ENCODE measurements at regions not wholly inside any gene's neighbourhood (a gene's known extent, or its start where the extent isn't known, plus 50 kb on each side); places are given as distances from the start of the nearest gene placed in this dataset.

GRCh38 chr2:216784456-216784855, 75.4 kb downstream of the TNP1 start:
- Mint-ChIP-seq H3K27me3 (peaks cover 4% of the 10 kb centered on the region), H3K4me1 (no peaks in the 10 kb centered on the region), H3K27ac (peak overlapping the region in 1 of 3 donors; percentile 33), H3K4me3 (no peak overlapping the region), H3K36me3 (no peaks in the 10 kb centered on the region), H3K9me3 (peaks cover 0 to 5% (median 0%) of the 10 kb centered on the region in 7 donors)
- ATAC-seq (ENCODE audit: low read depth in 2 of 2), result no peak
- Histone ChIP-seq H3K4me3 (ENCODE audit: low read depth, low read length) (no peak overlapping the region), H3K9me3 (ENCODE audit: control insufficient read depth in 2 of 2, low read length in 2 of 2) (no peaks in the 10 kb centered on the region), H3K27me3 (ENCODE audit: control insufficient read depth, insufficient read depth, low read length) (no peaks in the 10 kb centered on the region), H3K36me3 (ENCODE audit: control insufficient read depth, insufficient read depth, low read length) (no peaks in the 10 kb centered on the region), H3K27ac (ENCODE audit: insufficient read depth, low read length, poor library complexity, severe bottlenecking) (no peak overlapping the region), H3K4me1 (ENCODE audit: control insufficient read depth, insufficient read depth, low read length, poor library complexity, severe bottlenecking) (no peaks in the 10 kb centered on the region)
- DNase-seq, result no peak

DNA sequence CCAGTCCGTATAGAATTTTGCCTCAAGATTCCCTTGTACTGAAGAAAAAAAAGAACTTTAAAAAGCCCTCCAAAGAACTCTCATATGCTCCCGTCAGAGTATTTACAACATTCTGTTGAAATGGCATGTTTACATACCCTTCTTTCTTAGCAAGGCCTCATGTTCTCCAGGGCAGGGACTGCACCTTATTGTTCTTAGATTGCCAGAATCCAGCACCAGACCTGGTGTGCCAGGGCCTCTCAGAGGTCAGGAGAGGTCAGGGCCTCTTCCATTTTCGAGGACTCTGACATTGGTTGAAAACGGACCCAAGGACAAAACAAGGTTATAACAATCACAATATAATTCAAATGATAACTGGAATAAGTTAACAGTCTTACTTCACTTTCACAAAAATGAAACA, 78.2 kb downstream of the TNP1 start:
- Mint-ChIP-seq H3K36me3 (no peaks in the 10 kb centered on the region), H3K27ac (no peak overlapping the region), H3K4me1 (no peaks in the 10 kb centered on the region), H3K9me3 (peaks cover 0 to 5% (median 0%) of the 10 kb centered on the region in 7 donors), H3K27me3 (peaks cover 4% of the 10 kb centered on the region), H3K4me3 (no peak overlapping the region)
- ATAC-seq (ENCODE audit: low read depth in 2 of 2) (no peak), DNase-seq (no peak)
- H3K4me3 ChIP-seq (ENCODE audit: low read depth, low read length), result no peak overlapping the region
- no peak overlapping the region for H3K27ac ChIP-seq (ENCODE audit: insufficient read depth, low read length, poor library complexity, severe bottlenecking)
- H3K9me3 ChIP-seq (ENCODE audit: control insufficient read depth in 2 of 2, low read length in 2 of 2), result no peaks in the 10 kb centered on the region
- no peaks in the 10 kb centered on the region for H3K4me1 ChIP-seq (ENCODE audit: control insufficient read depth, insufficient read depth, low read length, poor library complexity, severe bottlenecking)
- H3K36me3 ChIP-seq (ENCODE audit: control insufficient read depth, insufficient read depth, low read length), result no peaks in the 10 kb centered on the region
- no peaks in the 10 kb centered on the region for H3K27me3 ChIP-seq (ENCODE audit: control insufficient read depth, insufficient read depth, low read length)

DNA sequence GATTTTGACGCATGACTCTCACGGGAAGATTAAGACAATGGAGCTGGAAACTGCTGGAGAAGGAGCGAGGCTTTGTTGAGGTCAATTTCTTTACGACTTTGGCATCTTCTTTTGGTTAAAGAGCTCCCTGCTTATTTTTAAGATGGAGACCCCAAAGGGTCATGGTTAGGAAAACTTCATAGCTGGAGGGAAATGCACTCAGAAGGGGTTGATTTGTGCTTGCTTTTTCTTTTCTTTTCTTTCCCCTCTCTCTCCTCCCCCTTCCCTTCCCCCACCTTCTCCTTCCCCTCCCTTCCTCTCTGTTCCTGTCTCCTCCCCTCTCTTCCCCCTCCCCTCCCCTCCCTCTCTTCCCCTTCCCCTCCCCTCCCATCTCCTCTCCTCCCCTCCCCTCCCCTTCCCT, 79.0 kb downstream of the TNP1 start:
- Mint-ChIP-seq H3K4me1 (no peaks in the 10 kb centered on the region), H3K36me3 (no peaks in the 10 kb centered on the region), H3K27me3 (peaks cover 4% of the 10 kb centered on the region), H3K4me3 (no peak overlapping the region), H3K9me3 (peaks cover 0 to 4% (median 0%) of the 10 kb centered on the region in 7 donors), H3K27ac (no peak overlapping the region)
- ATAC-seq (ENCODE audit: low read depth in 2 of 2) (no peak), DNase-seq (no peak)
- H3K4me1 ChIP-seq (ENCODE audit: control insufficient read depth, insufficient read depth, low read length, poor library complexity, severe bottlenecking), result no peaks in the 10 kb centered on the region
- H3K9me3 ChIP-seq (ENCODE audit: control insufficient read depth in 2 of 2, low read length in 2 of 2), result no peaks in the 10 kb centered on the region
- H3K36me3 ChIP-seq (ENCODE audit: control insufficient read depth, insufficient read depth, low read length), result no peaks in the 10 kb centered on the region
- no peaks in the 10 kb centered on the region for H3K27me3 ChIP-seq (ENCODE audit: control insufficient read depth, insufficient read depth, low read length)
- no peak overlapping the region for H3K4me3 ChIP-seq (ENCODE audit: low read depth, low read length)
- H3K27ac ChIP-seq (ENCODE audit: insufficient read depth, low read length, poor library complexity, severe bottlenecking), result no peak overlapping the region

DNA sequence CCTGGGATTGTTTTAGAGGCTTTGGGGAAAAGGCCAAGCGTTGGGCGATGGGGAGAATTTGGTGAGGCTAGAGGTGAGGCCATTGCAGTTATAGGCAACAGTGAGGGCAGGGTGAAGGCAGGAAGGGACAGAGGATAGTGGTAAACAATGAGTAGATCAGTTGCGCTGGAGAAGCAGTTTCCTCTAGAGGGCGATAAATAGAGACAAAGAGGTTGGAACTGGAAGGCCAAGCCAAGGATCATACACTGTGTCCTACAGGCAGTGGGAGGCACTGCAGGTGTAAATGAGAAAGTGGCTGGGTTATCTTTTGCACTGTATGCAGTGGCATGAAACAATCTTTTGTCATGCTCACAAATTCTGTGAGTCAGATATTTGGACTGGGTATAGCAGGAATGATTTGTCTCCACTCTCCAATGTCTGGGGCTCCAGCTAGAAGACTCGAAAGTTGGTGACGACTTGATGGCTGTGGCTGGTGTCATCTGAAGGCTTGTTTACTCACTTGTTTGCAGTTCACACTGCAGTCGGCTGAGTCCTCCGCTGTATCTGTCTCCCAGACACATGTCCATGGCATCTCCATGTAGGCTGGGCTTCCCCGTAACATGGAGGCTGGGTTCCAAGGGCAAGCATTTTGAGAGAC, 82.1 kb downstream of the TNP1 start:
- H3K9me3 Mint-ChIP-seq, result peaks cover 0 to 2% (median 0%) of the 10 kb centered on the region in 7 donors
- no peaks in the 10 kb centered on the region for H3K9me3 ChIP-seq (ENCODE audit: control insufficient read depth in 2 of 2, low read length in 2 of 2)
- no peaks in the 10 kb centered on the region for H3K36me3 ChIP-seq (ENCODE audit: control insufficient read depth, insufficient read depth, low read length)
- DNase-seq, result peak in 1 of 3 donors; percentile 62
- no peak overlapping the region for H3K27ac Mint-ChIP-seq
- H3K27me3 Mint-ChIP-seq, result no peaks in the 10 kb centered on the region
- H3K27me3 ChIP-seq (ENCODE audit: control insufficient read depth, insufficient read depth, low read length), result no peaks in the 10 kb centered on the region
- H3K4me3 ChIP-seq (ENCODE audit: low read depth, low read length), result no peak overlapping the region
- no peaks in the 10 kb centered on the region for H3K4me1 ChIP-seq (ENCODE audit: control insufficient read depth, insufficient read depth, low read length, poor library complexity, severe bottlenecking)
- no peaks in the 10 kb centered on the region for H3K4me1 Mint-ChIP-seq
- no peaks in the 10 kb centered on the region for H3K36me3 Mint-ChIP-seq
- no peak for ATAC-seq (ENCODE audit: low read depth in 2 of 2)
- H3K4me3 Mint-ChIP-seq, result no peak overlapping the region
- H3K27ac ChIP-seq (ENCODE audit: insufficient read depth, low read length, poor library complexity, severe bottlenecking), result no peak overlapping the region

DNA sequence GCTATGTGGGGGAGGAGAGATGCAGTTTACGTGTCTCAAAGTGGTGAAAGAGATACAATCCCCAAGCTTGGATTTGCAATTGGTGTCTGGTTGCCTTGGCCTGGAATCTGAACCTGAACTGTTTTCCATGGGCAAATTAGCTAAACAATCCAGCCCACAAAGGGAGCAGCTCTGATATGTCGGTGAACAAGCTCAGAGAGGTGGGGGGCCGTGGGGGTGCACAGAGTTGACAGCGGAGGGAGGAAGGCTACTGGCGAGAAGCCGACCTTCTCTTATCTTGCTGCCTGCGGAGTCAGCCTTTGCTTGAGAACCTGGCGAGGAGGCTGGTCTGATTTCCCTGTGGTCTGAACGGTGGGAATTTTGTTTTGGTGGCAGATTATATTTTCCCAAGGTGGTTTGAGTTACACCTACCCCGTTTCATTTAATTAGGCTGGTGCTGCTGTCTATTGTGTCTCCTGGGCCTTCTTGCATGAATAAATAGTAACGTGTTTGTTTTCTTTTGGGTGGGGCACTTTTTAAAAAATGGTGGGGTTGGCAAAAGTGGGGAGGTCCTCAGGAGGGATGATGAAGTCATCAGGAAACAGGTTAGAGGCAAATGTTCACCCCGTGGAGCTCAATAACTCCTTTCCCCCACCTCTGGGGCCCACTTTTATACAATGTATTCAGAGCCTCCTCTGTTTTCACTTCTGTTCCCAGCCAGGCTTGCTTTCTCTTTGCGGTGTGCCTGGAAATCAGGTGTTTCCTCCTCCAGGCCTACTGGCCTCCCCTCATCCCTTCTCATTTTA, 80.9 kb upstream of the IGFBP5 start:
- ATAC-seq (ENCODE audit: low read depth in 2 of 2) (no peak), DNase-seq (no peak)
- no peaks in the 10 kb centered on the region for H3K9me3 ChIP-seq (ENCODE audit: control insufficient read depth in 2 of 2, low read length in 2 of 2)
- Mint-ChIP-seq H3K27me3 (no peaks in the 10 kb centered on the region), H3K36me3 (no peaks in the 10 kb centered on the region), H3K4me3 (no peak overlapping the region), H3K4me1 (no peaks in the 10 kb centered on the region), H3K27ac (no peak overlapping the region), H3K9me3 (peaks cover 0 to 1% (median 0%) of the 10 kb centered on the region in 7 donors)
- no peak overlapping the region for H3K4me3 ChIP-seq (ENCODE audit: low read depth, low read length)
- H3K27me3 ChIP-seq (ENCODE audit: control insufficient read depth, insufficient read depth, low read length), result no peaks in the 10 kb centered on the region
- H3K36me3 ChIP-seq (ENCODE audit: control insufficient read depth, insufficient read depth, low read length), result no peaks in the 10 kb centered on the region
- no peak overlapping the region for H3K27ac ChIP-seq (ENCODE audit: insufficient read depth, low read length, poor library complexity, severe bottlenecking)
- no peaks in the 10 kb centered on the region for H3K4me1 ChIP-seq (ENCODE audit: control insufficient read depth, insufficient read depth, low read length, poor library complexity, severe bottlenecking)

- no peak overlapping the region for H3K27ac ChIP-seq (ENCODE audit: insufficient read depth, low read length, poor library complexity, severe bottlenecking)
- no peaks in the 10 kb centered on the region for H3K36me3 Mint-ChIP-seq
- H3K4me1 ChIP-seq (ENCODE audit: control insufficient read depth, insufficient read depth, low read length, poor library complexity, severe bottlenecking), result no peaks in the 10 kb centered on the region
- ATAC-seq (ENCODE audit: low read depth in 2 of 2), result no peak
- no peaks in the 10 kb centered on the region for H3K9me3 ChIP-seq (ENCODE audit: control insufficient read depth in 2 of 2, low read length in 2 of 2)
- peaks cover 0 to 3% (median 0%) of the 10 kb centered on the region in 7 donors for H3K9me3 Mint-ChIP-seq
- H3K4me1 Mint-ChIP-seq, result no peaks in the 10 kb centered on the region
- no peaks in the 10 kb centered on the region for H3K36me3 ChIP-seq (ENCODE audit: control insufficient read depth, insufficient read depth, low read length)
- H3K27ac Mint-ChIP-seq, result no peak overlapping the region
- H3K4me3 ChIP-seq (ENCODE audit: low read depth, low read length), result no peak overlapping the region
- H3K4me3 Mint-ChIP-seq, result no peak overlapping the region
- no peak for DNase-seq
- no peaks in the 10 kb centered on the region for H3K27me3 ChIP-seq (ENCODE audit: control insufficient read depth, insufficient read depth, low read length)
- no peaks in the 10 kb centered on the region for H3K27me3 Mint-ChIP-seq
Measured at GRCh38 chr2:216775043-216775453, 79.7 kb upstream of the IGFBP5 start.

DNA sequence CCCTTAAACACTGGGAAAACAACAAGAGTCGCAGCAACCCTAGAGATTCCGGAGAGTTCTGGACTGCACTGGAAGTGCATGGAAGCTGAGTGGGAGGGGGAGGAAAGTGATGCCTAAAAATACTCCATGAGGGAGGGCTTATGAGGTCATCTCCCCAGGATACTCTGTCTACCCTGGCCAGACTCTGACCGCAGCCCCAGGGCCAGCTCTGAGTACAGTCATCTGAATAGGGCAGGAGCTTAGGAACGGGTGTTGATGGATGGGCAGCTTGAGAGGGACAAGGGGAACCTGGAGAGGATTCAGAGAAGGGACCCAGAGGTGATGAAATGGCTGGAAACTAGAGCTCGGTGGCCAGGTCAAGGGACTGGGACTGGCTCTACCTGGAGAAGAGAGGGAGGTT, 79.3 kb upstream of the IGFBP5 start:
- Histone ChIP-seq H3K27me3 (ENCODE audit: control insufficient read depth, insufficient read depth, low read length) (no peaks in the 10 kb centered on the region), H3K4me1 (ENCODE audit: control insufficient read depth, insufficient read depth, low read length, poor library complexity, severe bottlenecking) (no peaks in the 10 kb centered on the region), H3K36me3 (ENCODE audit: control insufficient read depth, insufficient read depth, low read length) (no peaks in the 10 kb centered on the region), H3K9me3 (ENCODE audit: control insufficient read depth in 2 of 2, low read length in 2 of 2) (no peaks in the 10 kb centered on the region), H3K4me3 (ENCODE audit: low read depth, low read length) (no peak overlapping the region), H3K27ac (ENCODE audit: insufficient read depth, low read length, poor library complexity, severe bottlenecking) (no peak overlapping the region)
- no peak for DNase-seq
- Mint-ChIP-seq H3K4me3 (no peak overlapping the region), H3K27me3 (peaks cover under 1% of the 10 kb centered on the region), H3K27ac (no peak overlapping the region), H3K9me3 (peaks cover 0 to 3% (median 0%) of the 10 kb centered on the region in 7 donors), H3K4me1 (no peaks in the 10 kb centered on the region), H3K36me3 (no peaks in the 10 kb centered on the region)
- ATAC-seq (ENCODE audit: low read depth in 2 of 2), result no peak

GRCh38 chr2:216774180-216774579, 78.8 kb upstream of the IGFBP5 start:
- H3K4me1 Mint-ChIP-seq, result no peaks in the 10 kb centered on the region
- Histone ChIP-seq H3K36me3 (ENCODE audit: control insufficient read depth, insufficient read depth, low read length) (no peaks in the 10 kb centered on the region), H3K27me3 (ENCODE audit: control insufficient read depth, insufficient read depth, low read length) (no peaks in the 10 kb centered on the region), H3K4me3 (ENCODE audit: low read depth, low read length) (no peak overlapping the region), H3K4me1 (ENCODE audit: control insufficient read depth, insufficient read depth, low read length, poor library complexity, severe bottlenecking) (no peaks in the 10 kb centered on the region), H3K9me3 (ENCODE audit: control insufficient read depth in 2 of 2, low read length in 2 of 2) (no peaks in the 10 kb centered on the region), H3K27ac (ENCODE audit: insufficient read depth, low read length, poor library complexity, severe bottlenecking) (no peak overlapping the region)
- ATAC-seq (ENCODE audit: low read depth in 2 of 2), result no peak
- H3K27me3 Mint-ChIP-seq, result peaks cover 5% of the 10 kb centered on the region
- H3K27ac Mint-ChIP-seq, result no peak overlapping the region
- H3K36me3 Mint-ChIP-seq, result no peaks in the 10 kb centered on the region
- peaks cover 0 to 2% (median 0%) of the 10 kb centered on the region in 7 donors for H3K9me3 Mint-ChIP-seq
- no peak for DNase-seq
- H3K4me3 Mint-ChIP-seq, result no peak overlapping the region

All from CD4-positive, CD25-positive, alpha-beta regulatory T cell (primary cell).